GM23248 (cell line): ENCODE measurements at regions not wholly inside any gene's neighbourhood (a gene's known extent, or its start where the extent isn't known, plus 50 kb on each side); places are given as distances from the start of the nearest gene placed in this dataset.

Source experiments
- EZH2 ChIP-seq: fragments of 200-600 bp; sonication (generic); IDR thresholded peaks from 2 replicates; pipeline ENCODE4 v1.6.1; 2018; ENCODE audit warnings: antibody characterized with exemption, mild to moderate bottlenecking; ENCODE audit not compliant: insufficient read depth, poor library complexity, severe bottlenecking
- EZH2phosphoT487 ChIP-seq: fragments of 200-600 bp; sonication (generic); IDR thresholded peaks from 2 replicates; pipeline ENCODE4 v1.6.1; 2018; ENCODE audit warnings: antibody characterized with exemption, moderate library complexity, mild to moderate bottlenecking, low read depth; ENCODE audit not compliant: insufficient read depth

DNA sequence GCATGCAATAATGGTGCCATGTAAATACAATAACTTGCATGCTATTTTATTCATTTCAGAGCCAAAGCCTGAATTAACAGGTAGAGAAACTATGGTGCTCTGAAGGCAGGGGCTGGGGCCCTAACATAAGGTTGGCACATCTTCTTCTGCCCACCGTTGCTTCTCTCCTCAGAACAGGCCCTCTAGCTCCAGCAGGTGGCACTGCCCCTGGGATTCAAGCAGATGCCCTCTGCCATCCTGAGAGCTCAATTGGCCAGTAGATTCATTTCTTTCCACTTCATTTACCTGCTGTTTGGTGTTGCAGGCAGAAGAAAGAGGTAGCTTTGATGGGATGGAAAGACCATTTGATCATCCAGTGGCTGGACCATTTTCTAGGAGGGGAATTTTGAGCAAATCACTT is 130.5 kb downstream of the FOXB1 start:
- no peak for TF ChIP-seq EZH2
- TF ChIP-seq EZH2phosphoT487, result no peak
